ENCODE measurements at regions not wholly inside any gene's neighbourhood (a gene's known extent, or its start where the extent isn't known, plus 50 kb on each side); places are given as distances from the start of the nearest gene placed in this dataset.
A peak's percentile ranks its signal among the peaks of the same experiment; 100 is the strongest.
"Not testable (repeated sequence)": the region's sequence is repeated elsewhere in the genome, so short reads cannot be mapped to it uniquely, and the experiment has no call there.

- DNase-seq, result no peak
Measured at GRCh38 chr3:193124861-193125260, 116.2 kb upstream of the PLAAT1 start.

- DNase-seq, result no peak
Measured at GRCh38 chr3:193129607-193130006, 111.4 kb upstream of the PLAAT1 start.

- no peak for DNase-seq
Measured at GRCh38 chr3:193130576-193130975, 110.4 kb upstream of the PLAAT1 start.

GRCh38 chr3:193132241-193132640 is 108.8 kb upstream of the PLAAT1 start:
- DNase-seq, result no peak

- DNase-seq, result peak; percentile 20
Measured at GRCh38 chr3:193132964-193133363, 108.1 kb upstream of the PLAAT1 start.

- DNase-seq, result peak; percentile 68
Measured at GRCh38 chr3:193134856-193135255, 106.2 kb upstream of the PLAAT1 start.

GRCh38 chr3:193140381-193140780 is 100.6 kb upstream of the PLAAT1 start:
- DNase-seq, result no peak

- no peak for DNase-seq
Measured at GRCh38 chr3:193145248-193145647, 95.8 kb upstream of the PLAAT1 start.

- DNase-seq, result no peak
Measured at GRCh38 chr3:193148688-193149473, 92.1 kb upstream of the PLAAT1 start.

- DNase-seq, result no peak
Measured at GRCh38 chr3:193149998-193150397, 91.0 kb upstream of the PLAAT1 start.

- DNase-seq, result not testable (repeated sequence)
Measured at GRCh38 chr3:193155044-193155781, 85.8 kb upstream of the PLAAT1 start.

- DNase-seq, result no peak
Measured at GRCh38 chr3:193157051-193157450, 84.0 kb upstream of the PLAAT1 start.

GRCh38 chr3:193165431-193166120 is 75.4 kb upstream of the PLAAT1 start:
- DNase-seq, result no peak

- no peak for DNase-seq
Measured at GRCh38 chr3:193168931-193169330, 72.1 kb upstream of the PLAAT1 start.

GRCh38 chr3:193174140-193174539 is 66.9 kb upstream of the PLAAT1 start:
- no peak for DNase-seq

- DNase-seq, result not testable (repeated sequence)
Measured at GRCh38 chr3:193179332-193180012, 61.5 kb upstream of the PLAAT1 start.

- no peak for DNase-seq
Measured at GRCh38 chr3:193187070-193187722, 53.8 kb upstream of the PLAAT1 start.

GRCh38 chr3:193190146-193190786 is 50.8 kb upstream of the PLAAT1 start:
- peak; percentile 44 for DNase-seq

Measured in NCI-H446 treated with DMSO at 0.1 percent for 48 hours (cell line).